Hepatocyte (in vitro differentiated cells): ENCODE measurements at regions not wholly inside any gene's neighbourhood (a gene's known extent, or its start where the extent isn't known, plus 50 kb on each side); places are given as distances from the start of the nearest gene placed in this dataset.

Experiments
- EZH2phosphoT487 ChIP-seq: fragments of 200-600 bp; sonication (generic); IDR thresholded peaks from one replicate; pipeline ENCODE4 v1.6.1; 2018; ENCODE audit warnings: antibody characterized with exemption, mild to moderate bottlenecking, low read depth, moderate library complexity; ENCODE audit not compliant: unreplicated experiment, severe bottlenecking
- TF ChIP-seq, protein P1 (sequence below): fragments of 200-600 bp; sonication (generic); IDR thresholded peaks from 2 replicates; pipeline ENCODE4 v1.5.1; 2016; ENCODE audit warnings: antibody characterized with exemption, mild to moderate bottlenecking; ENCODE audit not compliant: poor library complexity

DNA sequence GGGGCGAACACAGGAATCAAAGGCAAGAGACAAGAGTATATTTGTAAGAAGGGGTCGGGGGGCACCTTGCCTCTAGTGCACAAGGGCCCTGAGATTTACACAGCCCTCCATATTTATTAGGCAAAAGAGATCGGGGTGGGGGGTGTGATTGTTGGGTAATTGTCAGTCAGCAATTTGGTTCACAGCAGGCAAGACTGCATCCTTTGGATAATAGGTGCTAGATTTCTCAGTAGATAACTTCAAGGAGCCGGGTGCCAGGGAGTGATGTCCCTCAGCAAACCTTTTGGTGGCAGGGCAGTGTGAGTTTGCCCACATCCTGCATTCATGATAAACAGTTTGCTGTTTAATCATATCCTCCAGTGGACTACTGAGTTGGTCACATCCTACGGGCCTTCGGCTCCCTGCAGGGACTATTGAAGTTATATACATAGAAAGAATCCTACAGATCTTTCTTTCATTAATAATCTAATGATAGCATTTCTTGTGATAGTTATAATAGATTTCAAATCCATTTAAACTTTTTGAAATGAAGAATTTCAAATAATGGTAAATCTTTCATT is 178.5 kb downstream of the GNAI1 start:
- TF ChIP-seq, protein P1, sequence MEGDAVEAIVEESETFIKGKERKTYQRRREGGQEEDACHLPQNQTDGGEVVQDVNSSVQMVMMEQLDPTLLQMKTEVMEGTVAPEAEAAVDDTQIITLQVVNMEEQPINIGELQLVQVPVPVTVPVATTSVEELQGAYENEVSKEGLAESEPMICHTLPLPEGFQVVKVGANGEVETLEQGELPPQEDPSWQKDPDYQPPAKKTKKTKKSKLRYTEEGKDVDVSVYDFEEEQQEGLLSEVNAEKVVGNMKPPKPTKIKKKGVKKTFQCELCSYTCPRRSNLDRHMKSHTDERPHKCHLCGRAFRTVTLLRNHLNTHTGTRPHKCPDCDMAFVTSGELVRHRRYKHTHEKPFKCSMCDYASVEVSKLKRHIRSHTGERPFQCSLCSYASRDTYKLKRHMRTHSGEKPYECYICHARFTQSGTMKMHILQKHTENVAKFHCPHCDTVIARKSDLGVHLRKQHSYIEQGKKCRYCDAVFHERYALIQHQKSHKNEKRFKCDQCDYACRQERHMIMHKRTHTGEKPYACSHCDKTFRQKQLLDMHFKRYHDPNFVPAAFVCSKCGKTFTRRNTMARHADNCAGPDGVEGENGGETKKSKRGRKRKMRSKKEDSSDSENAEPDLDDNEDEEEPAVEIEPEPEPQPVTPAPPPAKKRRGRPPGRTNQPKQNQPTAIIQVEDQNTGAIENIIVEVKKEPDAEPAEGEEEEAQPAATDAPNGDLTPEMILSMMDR: no peak
- TF ChIP-seq EZH2phosphoT487: no peak
